ENCODE measurements at regions not wholly inside any gene's neighbourhood (a gene's known extent, or its start where the extent isn't known, plus 50 kb on each side); places are given as distances from the start of the nearest gene placed in this dataset.

DNA sequence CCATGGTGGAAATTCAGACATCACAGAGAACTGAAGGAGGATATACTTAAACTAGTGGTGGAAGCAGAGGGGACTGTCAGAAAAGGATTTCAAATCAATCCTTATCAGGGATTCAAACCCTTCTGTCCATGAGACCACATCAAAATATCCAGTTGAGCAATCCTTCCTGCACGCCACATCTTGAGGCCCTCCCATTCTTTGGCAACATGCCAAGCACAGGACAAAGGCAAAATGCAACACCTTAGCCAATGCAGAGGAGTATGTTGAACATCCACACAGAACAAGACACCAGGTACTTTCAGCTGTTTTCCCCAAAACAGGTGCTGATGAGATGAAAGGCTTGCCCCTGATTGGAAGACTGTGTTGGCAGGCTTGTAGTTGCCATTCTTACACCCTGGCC is 81.8 kb upstream of the PLXNA2 start:
- Mint-ChIP-seq H3K4me3 (ENCODE audit: unreplicated experiment) (no peak overlapping the region), H3K27ac (ENCODE audit: unreplicated experiment) (no peak overlapping the region), H3K4me1 (ENCODE audit: low read depth) (no peaks in the 10 kb centered on the region), H3K36me3 (ENCODE audit: low read depth) (no peaks in the 10 kb centered on the region), H3K27me3 (ENCODE audit: low read depth) (peaks cover 28% of the 10 kb centered on the region), H3K9me3 (ENCODE audit: low read depth) (no peaks in the 10 kb centered on the region)
- DNase-seq (ENCODE audit: low spot score): no peak
- TF ChIP-seq, protein P1, sequence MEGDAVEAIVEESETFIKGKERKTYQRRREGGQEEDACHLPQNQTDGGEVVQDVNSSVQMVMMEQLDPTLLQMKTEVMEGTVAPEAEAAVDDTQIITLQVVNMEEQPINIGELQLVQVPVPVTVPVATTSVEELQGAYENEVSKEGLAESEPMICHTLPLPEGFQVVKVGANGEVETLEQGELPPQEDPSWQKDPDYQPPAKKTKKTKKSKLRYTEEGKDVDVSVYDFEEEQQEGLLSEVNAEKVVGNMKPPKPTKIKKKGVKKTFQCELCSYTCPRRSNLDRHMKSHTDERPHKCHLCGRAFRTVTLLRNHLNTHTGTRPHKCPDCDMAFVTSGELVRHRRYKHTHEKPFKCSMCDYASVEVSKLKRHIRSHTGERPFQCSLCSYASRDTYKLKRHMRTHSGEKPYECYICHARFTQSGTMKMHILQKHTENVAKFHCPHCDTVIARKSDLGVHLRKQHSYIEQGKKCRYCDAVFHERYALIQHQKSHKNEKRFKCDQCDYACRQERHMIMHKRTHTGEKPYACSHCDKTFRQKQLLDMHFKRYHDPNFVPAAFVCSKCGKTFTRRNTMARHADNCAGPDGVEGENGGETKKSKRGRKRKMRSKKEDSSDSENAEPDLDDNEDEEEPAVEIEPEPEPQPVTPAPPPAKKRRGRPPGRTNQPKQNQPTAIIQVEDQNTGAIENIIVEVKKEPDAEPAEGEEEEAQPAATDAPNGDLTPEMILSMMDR (IDR thresholded peaks at IDR 0.05): no peak

DNA sequence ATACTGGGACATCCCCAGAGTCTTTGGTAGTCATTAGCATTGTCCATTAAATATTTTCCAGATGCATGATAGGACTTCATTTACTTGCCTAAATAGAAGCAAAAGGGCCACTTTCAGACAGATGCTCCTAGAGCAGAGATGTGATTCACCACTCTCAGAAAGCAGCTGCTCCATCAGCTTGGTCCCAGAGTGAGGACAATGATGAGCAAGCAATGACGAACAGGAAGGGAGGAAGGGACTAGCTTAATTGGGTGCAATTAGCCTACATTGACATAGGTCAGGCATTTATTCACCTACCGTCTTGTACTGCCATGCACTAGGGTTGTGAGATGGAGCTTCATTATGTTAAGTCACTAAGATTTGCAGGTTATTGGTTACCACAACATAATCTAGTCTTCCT is 85.1 kb upstream of the PLXNA2 start:
- Mint-ChIP-seq H3K4me1 (ENCODE audit: low read depth) (no peaks in the 10 kb centered on the region), H3K27me3 (ENCODE audit: low read depth) (peaks cover 36% of the 10 kb centered on the region), H3K4me3 (ENCODE audit: unreplicated experiment) (no peak overlapping the region), H3K36me3 (ENCODE audit: low read depth) (no peaks in the 10 kb centered on the region), H3K27ac (ENCODE audit: unreplicated experiment) (no peak overlapping the region), H3K9me3 (ENCODE audit: low read depth) (no peaks in the 10 kb centered on the region)
- no peak for DNase-seq (ENCODE audit: low spot score)
- TF ChIP-seq, protein P1 (IDR thresholded peaks at IDR 0.05): no peak

DNA sequence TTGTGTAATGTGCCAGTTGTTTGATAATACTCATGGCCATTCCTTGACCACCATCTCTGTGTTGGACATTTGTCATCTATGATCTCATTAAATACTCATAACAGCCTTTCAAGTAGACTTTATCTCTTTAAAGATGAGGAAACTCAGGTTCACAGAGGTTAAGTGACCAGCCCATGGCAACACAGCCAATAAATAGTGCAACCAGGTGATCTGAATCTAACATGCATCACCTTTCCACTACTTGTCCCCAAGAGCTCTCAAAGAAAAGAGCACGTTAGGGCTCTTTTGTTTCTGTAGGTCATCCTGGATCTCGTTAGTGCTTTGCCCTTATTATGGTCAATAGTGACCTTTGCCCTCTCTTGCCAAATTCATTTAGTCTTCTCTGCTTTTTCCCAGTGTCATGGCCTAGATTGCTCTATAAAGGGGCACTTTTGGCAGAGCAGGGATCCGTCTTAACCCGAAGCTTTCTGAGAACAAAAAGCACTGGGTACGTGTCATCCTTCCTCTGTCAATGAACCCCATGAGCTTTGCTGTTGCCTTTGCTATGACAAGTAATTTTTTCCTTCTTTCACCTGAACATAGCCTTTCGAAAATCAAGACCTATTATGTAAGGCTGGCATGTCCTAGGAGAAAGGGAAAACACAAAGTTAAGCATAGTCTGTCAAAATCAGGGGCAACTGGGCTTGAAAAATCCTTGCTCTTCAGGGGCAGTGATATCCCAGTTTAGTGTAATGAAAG is 88.0 kb upstream of the PLXNA2 start:
- H3K4me1 Mint-ChIP-seq (ENCODE audit: low read depth): no peaks in the 10 kb centered on the region
- TF ChIP-seq, protein P1 (IDR thresholded peaks at IDR 0.05): no peak
- H3K27me3 Mint-ChIP-seq (ENCODE audit: low read depth): peaks cover 54% of the 10 kb centered on the region
- H3K4me3 Mint-ChIP-seq (ENCODE audit: unreplicated experiment): no peak overlapping the region
- H3K27ac Mint-ChIP-seq (ENCODE audit: unreplicated experiment): no peak overlapping the region
- no peak for DNase-seq (ENCODE audit: low spot score)
- H3K36me3 Mint-ChIP-seq (ENCODE audit: low read depth): no peaks in the 10 kb centered on the region
- no peaks in the 10 kb centered on the region for H3K9me3 Mint-ChIP-seq (ENCODE audit: low read depth)

DNA sequence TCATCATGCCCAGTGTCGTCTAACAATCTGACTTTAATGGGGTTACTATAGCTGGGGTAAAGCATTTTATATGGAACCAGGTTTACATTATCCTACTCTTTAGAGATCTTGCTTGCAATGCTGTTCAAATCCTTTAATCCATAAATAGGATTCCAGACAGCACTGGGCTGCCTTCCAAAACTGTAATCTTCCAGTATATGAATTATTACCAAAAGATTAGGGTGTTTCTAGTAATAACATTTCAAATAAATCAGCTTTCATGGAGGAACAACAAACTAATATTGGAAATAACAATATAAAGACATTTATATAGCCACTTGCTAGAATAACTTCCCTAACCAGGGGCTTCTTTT is 88.6 kb upstream of the PLXNA2 start:
- no peaks in the 10 kb centered on the region for H3K36me3 Mint-ChIP-seq (ENCODE audit: low read depth)
- no peak overlapping the region for H3K4me3 Mint-ChIP-seq (ENCODE audit: unreplicated experiment)
- no peaks in the 10 kb centered on the region for H3K9me3 Mint-ChIP-seq (ENCODE audit: low read depth)
- no peak for DNase-seq (ENCODE audit: low spot score)
- TF ChIP-seq, protein P1 (IDR thresholded peaks at IDR 0.05): no peak
- H3K27ac Mint-ChIP-seq (ENCODE audit: unreplicated experiment): no peak overlapping the region
- H3K27me3 Mint-ChIP-seq (ENCODE audit: low read depth): peaks cover 54% of the 10 kb centered on the region
- no peaks in the 10 kb centered on the region for H3K4me1 Mint-ChIP-seq (ENCODE audit: low read depth)

DNA sequence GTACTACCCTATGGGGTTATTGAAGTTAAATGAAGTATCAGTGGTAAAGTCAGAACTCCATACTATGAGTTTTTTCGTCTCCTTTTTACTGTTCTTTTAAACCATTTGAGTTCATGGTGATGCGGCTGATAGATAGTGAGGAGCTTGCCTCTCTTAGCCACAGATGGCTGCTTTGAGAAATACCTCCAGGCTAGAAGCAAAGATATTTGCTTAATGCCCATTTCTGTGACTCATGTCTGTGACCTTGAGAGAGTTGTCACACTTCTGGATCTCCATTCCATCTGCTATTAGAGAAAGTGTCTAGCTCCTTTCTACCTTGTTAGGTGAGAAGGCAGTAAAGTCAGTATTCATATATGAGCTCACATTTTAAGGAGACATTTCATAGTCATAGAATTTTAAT is 89.5 kb upstream of the PLXNA2 start:
- no peak overlapping the region for H3K27ac Mint-ChIP-seq (ENCODE audit: unreplicated experiment)
- no peak overlapping the region for H3K4me3 Mint-ChIP-seq (ENCODE audit: unreplicated experiment)
- peaks cover 54% of the 10 kb centered on the region for H3K27me3 Mint-ChIP-seq (ENCODE audit: low read depth)
- H3K4me1 Mint-ChIP-seq (ENCODE audit: low read depth): no peaks in the 10 kb centered on the region
- TF ChIP-seq, protein P1 (IDR thresholded peaks at IDR 0.05): no peak
- H3K9me3 Mint-ChIP-seq (ENCODE audit: low read depth): no peaks in the 10 kb centered on the region
- DNase-seq (ENCODE audit: low spot score): no peak
- no peaks in the 10 kb centered on the region for H3K36me3 Mint-ChIP-seq (ENCODE audit: low read depth)
